ENCODE measurements at regions not wholly inside any gene's neighbourhood (a gene's known extent, or its start where the extent isn't known, plus 50 kb on each side); places are given as distances from the start of the nearest gene placed in this dataset.

GRCh38 chr1:164446020-164446419, 113.0 kb upstream of the PBX1 start:
- no peak for TF ChIP-seq GATA2 (IDR thresholded peaks at IDR 0.05; ENCODE audit: low read depth, low read length)
- no peak for TF ChIP-seq GATA3 (IDR thresholded peaks at IDR 0.05; ENCODE audit: low read depth, low read length)

GRCh38 chr1:164452549-164452948, 106.4 kb upstream of the PBX1 start:
- TF ChIP-seq GATA2 (IDR thresholded peaks at IDR 0.05; ENCODE audit: low read depth, low read length) (no peak), GATA3 (IDR thresholded peaks at IDR 0.05; ENCODE audit: low read depth, low read length) (no peak)

- TF ChIP-seq GATA2 (IDR thresholded peaks at IDR 0.05; ENCODE audit: low read depth, low read length) (no peak), GATA3 (IDR thresholded peaks at IDR 0.05; ENCODE audit: low read depth, low read length) (no peak)
Observed at GRCh38 chr1:164456272-164456671, 102.7 kb upstream of the PBX1 start.

DNA sequence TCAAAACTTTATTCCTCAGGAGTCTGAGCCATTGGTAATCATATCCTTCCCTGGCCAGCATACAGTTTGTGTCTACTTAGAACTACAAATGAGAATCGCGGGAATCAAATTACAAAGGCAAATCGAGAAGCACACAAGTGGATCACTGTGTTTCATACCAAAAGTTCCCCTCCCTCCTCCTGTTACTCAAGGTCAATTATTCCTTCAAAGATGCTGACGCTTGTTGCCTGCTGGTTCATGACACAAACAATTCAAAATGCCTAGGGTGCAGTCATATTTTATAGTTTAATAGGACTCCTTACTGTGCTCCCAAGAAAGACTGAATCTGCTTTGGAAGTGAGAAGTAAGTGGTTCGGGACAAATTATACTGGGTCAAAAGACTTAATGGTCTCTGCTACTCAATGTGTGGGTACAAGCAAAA, 93.0 kb upstream of the PBX1 start:
- no peak for TF ChIP-seq GATA3 (IDR thresholded peaks at IDR 0.05; ENCODE audit: low read depth, low read length)
- no peak for TF ChIP-seq GATA2 (IDR thresholded peaks at IDR 0.05; ENCODE audit: low read depth, low read length)

- TF ChIP-seq GATA2 (IDR thresholded peaks at IDR 0.05; ENCODE audit: low read depth, low read length) (no peak), GATA3 (IDR thresholded peaks at IDR 0.05; ENCODE audit: low read depth, low read length) (no peak)
Observed at GRCh38 chr1:164466429-164466828, 92.6 kb upstream of the PBX1 start.

GRCh38 chr1:164470996-164471395, 88.0 kb upstream of the PBX1 start:
- no peak for TF ChIP-seq GATA2 (IDR thresholded peaks at IDR 0.05; ENCODE audit: low read depth, low read length)
- no peak for TF ChIP-seq GATA3 (IDR thresholded peaks at IDR 0.05; ENCODE audit: low read depth, low read length)

GRCh38 chr1:164472841-164473240, 86.1 kb upstream of the PBX1 start:
- no peak for TF ChIP-seq GATA3 (IDR thresholded peaks at IDR 0.05; ENCODE audit: low read depth, low read length)
- no peak for TF ChIP-seq GATA2 (IDR thresholded peaks at IDR 0.05; ENCODE audit: low read depth, low read length)

GRCh38 chr1:164473544-164473943, 85.4 kb upstream of the PBX1 start:
- TF ChIP-seq GATA2 (IDR thresholded peaks at IDR 0.05; ENCODE audit: low read depth, low read length) = no peak
- no peak for TF ChIP-seq GATA3 (IDR thresholded peaks at IDR 0.05; ENCODE audit: low read depth, low read length)

GRCh38 chr1:164475834-164476233, 83.2 kb upstream of the PBX1 start:
- TF ChIP-seq GATA3 (IDR thresholded peaks at IDR 0.05; ENCODE audit: low read depth, low read length) (no peak), GATA2 (IDR thresholded peaks at IDR 0.05; ENCODE audit: low read depth, low read length) (no peak)

DNA sequence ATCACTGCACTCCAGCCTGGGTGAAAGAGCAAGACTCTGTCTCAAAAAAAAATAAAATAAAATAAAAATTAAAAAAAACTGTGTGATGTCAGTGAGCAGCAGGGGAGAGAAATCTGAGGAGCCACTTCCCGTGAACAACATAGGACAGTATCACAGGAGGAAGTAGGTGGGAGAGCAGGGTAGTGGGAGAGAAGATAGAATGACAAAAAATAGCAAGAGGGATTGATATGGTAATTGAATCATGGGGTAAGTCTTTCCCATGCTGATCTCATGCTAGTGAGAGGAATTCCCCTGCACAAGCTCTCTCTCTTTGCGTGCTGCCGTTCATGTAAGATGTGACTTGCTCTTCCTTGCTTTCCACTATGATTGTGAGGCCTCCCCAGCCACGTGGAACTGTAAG, 81.6 kb upstream of the PBX1 start:
- no peak for TF ChIP-seq GATA2 (IDR thresholded peaks at IDR 0.05; ENCODE audit: low read depth, low read length)
- TF ChIP-seq GATA3 (IDR thresholded peaks at IDR 0.05; ENCODE audit: low read depth, low read length) = no peak

GRCh38 chr1:164479242-164479641, 79.7 kb upstream of the PBX1 start:
- TF ChIP-seq GATA2 (IDR thresholded peaks at IDR 0.05; ENCODE audit: low read depth, low read length) (peak; percentile 59; the same call in 1 of the 2 replicates), GATA3 (IDR thresholded peaks at IDR 0.05; ENCODE audit: low read depth, low read length) (0 out of 2 replicates have a peak, but pooled peaks have one; percentile 22)

DNA sequence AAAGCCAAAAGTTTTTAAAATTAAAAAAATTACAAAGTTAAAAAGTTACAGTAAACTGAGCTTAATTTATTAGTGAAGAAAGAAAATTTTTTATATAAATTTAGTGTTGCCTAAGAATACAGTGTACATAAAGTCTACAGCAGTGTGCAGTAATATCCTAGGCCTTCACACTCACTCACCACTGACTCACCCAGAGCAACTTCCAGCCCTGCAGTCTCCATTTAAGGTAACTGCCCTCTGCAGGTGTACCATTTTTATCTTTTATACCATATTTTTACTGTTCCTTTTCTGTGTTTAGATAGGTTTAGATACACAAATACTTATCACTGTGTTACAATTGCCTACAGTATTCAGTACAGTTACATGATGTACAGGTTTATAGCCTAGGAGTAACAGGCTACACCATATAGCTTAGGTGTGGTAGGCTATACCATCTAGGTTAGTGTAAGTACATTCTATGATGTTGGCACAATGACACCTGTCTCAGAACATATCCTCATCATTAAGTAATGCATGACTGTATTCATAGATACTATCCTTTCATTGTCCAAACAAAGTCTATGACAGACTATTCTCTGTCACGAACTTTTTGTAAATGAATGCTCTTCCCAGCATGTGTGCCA, 78.6 kb upstream of the PBX1 start:
- TF ChIP-seq GATA2 (IDR thresholded peaks at IDR 0.05; ENCODE audit: low read depth, low read length) (no peak), GATA3 (IDR thresholded peaks at IDR 0.05; ENCODE audit: low read depth, low read length) (no peak)

- TF ChIP-seq GATA2 (IDR thresholded peaks at IDR 0.05; ENCODE audit: low read depth, low read length) (no peak), GATA3 (IDR thresholded peaks at IDR 0.05; ENCODE audit: low read depth, low read length) (no peak)
Observed at GRCh38 chr1:164495905-164496304, 63.1 kb upstream of the PBX1 start.

- TF ChIP-seq GATA3 (IDR thresholded peaks at IDR 0.05; ENCODE audit: low read depth, low read length) = no peak
- peak; percentile 36; the same call in 1 of the 2 replicates for TF ChIP-seq GATA2 (IDR thresholded peaks at IDR 0.05; ENCODE audit: low read depth, low read length)
Observed at GRCh38 chr1:164498792-164499191, 60.2 kb upstream of the PBX1 start.

GRCh38 chr1:164504749-164505148, 54.2 kb upstream of the PBX1 start:
- TF ChIP-seq GATA2 (IDR thresholded peaks at IDR 0.05; ENCODE audit: low read depth, low read length) = no peak
- no peak for TF ChIP-seq GATA3 (IDR thresholded peaks at IDR 0.05; ENCODE audit: low read depth, low read length)
